Left lung (tissue), 4 donors: ENCODE measurements at regions not wholly inside any gene's neighbourhood (a gene's known extent, or its start where the extent isn't known, plus 50 kb on each side); places are given as distances from the start of the nearest gene placed in this dataset.

ENCODE experiments used
- ATAC-seq: fragments of 200-7000 bp; cut with Tn5 transposase; one replicate; pipeline ENCODE4 v1.9.1; 2020; ENCODE audit warnings: moderate library complexity
- DNase-seq, 4 donors: peaks; one replicate each; pipeline ENCODE4 v3.0.0-alpha.2; 2013 to 2020
- H3K27ac ChIP-seq, 2 donors: fragments of 200-600 bp; sonication (generic) in 1 of 2; one replicate each; pipeline versions ENCODE4 v1.5.0 to v1.8.0; 2020 to 2021
- H3K27me3 ChIP-seq, 2 donors: fragments of 200-600 bp; sonication (generic) in 1 of 2; one replicate each; pipeline versions ENCODE4 v1.5.0 to v1.8.0; 2020 to 2021
- H3K36me3 ChIP-seq, 2 donors: fragments of 200-600 bp; sonication (generic) in 1 of 2; one replicate each; pipeline versions ENCODE4 v1.5.0 to v1.8.0; 2020 to 2021
- H3K4me1 ChIP-seq, 2 donors: fragments of 200-600 bp; one replicate each; pipeline ENCODE4 v1.8.0; 2021
- H3K4me3 ChIP-seq, 2 donors: fragments of 200-600 bp; sonication (generic) in 1 of 2; one replicate each; pipeline versions ENCODE4 v1.5.0 to v1.8.0; 2020 to 2021; ENCODE audit warnings: mild to moderate bottlenecking in 1 of 2
- H3K9me3 ChIP-seq, 2 donors: fragments of 200-600 bp; sonication (generic) in 1 of 2; one replicate each; pipeline versions ENCODE4 v1.5.0 to v1.8.0; 2020 to 2021
- CTCF ChIP-seq, 2 donors: fragments of 200-600 bp; sonication (generic) in 1 of 2; IDR thresholded peaks; one replicate each; pipeline versions ENCODE4 v1.5.0 to v1.8.0; 2021; ENCODE audit warnings: antibody characterized with exemption in 2 of 2
- intact Hi-C, 2 donors: fragments of 100-400 bp; cut with DNase I; formaldehyde crosslinking; loops; one replicate each; pipeline versions ENCODE4 v1.11.2 to v1.14.2; 2022
- donor health status: DM: no; HTN: yes; CAD: no.
- donor health status: DM: no; HTN: no; CAD: no.

DNA sequence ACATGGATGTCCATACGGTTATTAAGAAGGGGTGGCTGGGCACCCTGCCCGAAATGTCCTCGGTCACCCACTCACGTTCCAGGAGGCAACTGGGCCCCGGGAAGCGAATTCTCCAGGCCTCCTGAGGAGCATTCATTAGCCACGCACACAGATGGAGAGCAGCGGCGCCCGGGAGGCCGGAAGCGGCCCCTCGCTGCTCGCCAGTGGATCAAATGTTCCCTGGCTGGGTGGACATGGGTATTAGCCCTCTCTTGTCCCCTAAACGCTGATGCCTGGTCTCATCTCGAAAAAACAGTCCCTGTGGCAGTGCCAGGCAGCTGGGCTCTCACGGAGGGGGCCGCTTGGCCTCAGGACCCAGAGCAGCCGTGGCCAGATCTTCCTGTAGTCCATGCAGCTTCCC lies 59.0 kb upstream of the DLK1 start:
- DNase-seq, result no peak
- intact Hi-C loops, result no loop called here
- Histone ChIP-seq H3K36me3 (no peaks in the 10 kb centered on the region), H3K4me1 (peaks cover 0 to 26% of the 10 kb centered on the region in 2 donors), H3K27me3 (peaks cover 4 to 38% of the 10 kb centered on the region in 2 donors), H3K9me3 (no peaks in the 10 kb centered on the region), H3K4me3 (no peak overlapping the region), H3K27ac (no peak overlapping the region)
- no peak for TF ChIP-seq CTCF (IDR thresholded peaks at IDR 0.05)
- no peak for ATAC-seq

GRCh38 chr14:100668352-100668751 lies 58.3 kb upstream of the DLK1 start:
- intact Hi-C loops, result no loop called here
- no peak for DNase-seq
- no peak for TF ChIP-seq CTCF (IDR thresholded peaks at IDR 0.05)
- H3K4me1 ChIP-seq, result peaks cover 0 to 31% of the 10 kb centered on the region in 2 donors
- no peak overlapping the region for H3K27ac ChIP-seq
- no peaks in the 10 kb centered on the region for H3K9me3 ChIP-seq
- H3K4me3 ChIP-seq, result no peak overlapping the region
- peaks cover 4 to 45% of the 10 kb centered on the region in 2 donors for H3K27me3 ChIP-seq
- H3K36me3 ChIP-seq, result no peaks in the 10 kb centered on the region
- ATAC-seq, result no peak

GRCh38 chr14:100669011-100669412 lies 57.7 kb upstream of the DLK1 start:
- DNase-seq, result no peak
- Histone ChIP-seq H3K4me3 (no peak overlapping the region), H3K27ac (no peak overlapping the region), H3K27me3 (peaks cover 4 to 48% of the 10 kb centered on the region in 2 donors), H3K36me3 (no peaks in the 10 kb centered on the region), H3K4me1 (peaks cover 0 to 33% of the 10 kb centered on the region in 2 donors), H3K9me3 (no peaks in the 10 kb centered on the region)
- peak; percentile 3 for ATAC-seq
- no peak for TF ChIP-seq CTCF (IDR thresholded peaks at IDR 0.05)
- intact Hi-C loops, result no loop called here

DNA sequence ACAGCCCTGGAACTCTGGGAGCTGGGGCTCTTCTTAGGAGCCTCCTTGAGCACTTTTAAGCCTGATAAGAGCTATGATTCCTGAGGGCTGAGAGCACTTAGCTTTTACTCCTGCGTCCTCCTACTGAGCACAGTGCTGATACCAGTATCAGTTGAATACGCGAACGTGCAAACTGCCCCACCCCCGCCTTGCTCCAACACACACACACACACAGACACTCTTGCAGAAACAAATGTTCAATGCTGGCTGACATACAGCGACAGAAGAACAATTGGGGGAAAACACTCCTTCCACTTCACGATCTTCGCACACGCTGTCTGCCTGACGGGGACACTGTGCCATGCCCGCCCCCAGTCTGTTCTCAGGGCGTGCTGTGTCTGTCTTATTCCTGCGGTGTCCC lies 57.2 kb upstream of the DLK1 start:
- H3K27ac ChIP-seq, result no peak overlapping the region
- H3K9me3 ChIP-seq, result no peaks in the 10 kb centered on the region
- H3K27me3 ChIP-seq, result peaks cover 4 to 44% of the 10 kb centered on the region in 2 donors
- H3K4me1 ChIP-seq, result peaks cover 0 to 33% of the 10 kb centered on the region in 2 donors
- H3K36me3 ChIP-seq, result no peaks in the 10 kb centered on the region
- ATAC-seq, result peak; percentile 83
- peak in 1 of 4 donors; percentile 44 for DNase-seq
- TF ChIP-seq CTCF (IDR thresholded peaks at IDR 0.05), result no peak
- intact Hi-C loops, result no loop called here
- H3K4me3 ChIP-seq, result no peak overlapping the region

- Histone ChIP-seq H3K4me1 (peaks cover 0 to 32% of the 10 kb centered on the region in 2 donors), H3K4me3 (no peak overlapping the region), H3K27me3 (peaks cover 4 to 39% of the 10 kb centered on the region in 2 donors), H3K36me3 (no peaks in the 10 kb centered on the region), H3K27ac (no peak overlapping the region), H3K9me3 (no peaks in the 10 kb centered on the region)
- ATAC-seq (no peak), DNase-seq (no peak)
- TF ChIP-seq CTCF (IDR thresholded peaks at IDR 0.05), result no peak
- intact Hi-C loops, result no loop called here
Measured at GRCh38 chr14:100670017-100670752, 56.5 kb upstream of the DLK1 start.
